Caco-2 (cell line): ENCODE measurements at regions not wholly inside any gene's neighbourhood (a gene's known extent, or its start where the extent isn't known, plus 50 kb on each side); places are given as distances from the start of the nearest gene placed in this dataset.

Source experiments
- BruUV-seq: library from RNA; stranded (reverse); fragments of 400-500 nt; replicated peaks from 2 replicates; lab custom pipeline; 2021; lab: Mats Ljungman, UMichigan
- CTCF ChIA-PET: fragments of 300-600 bp; sonication (Branson Sonifier 250); formaldehyde crosslinking; loops from one replicate; lab custom pipeline; 2022; ENCODE audit warnings: antibody characterized with exemption; lab: Charles Lee
- POLR2A ChIA-PET: fragments of 300-600 bp; sonication (Branson Sonifier 250); formaldehyde crosslinking; loops from one replicate; lab custom pipeline; 2022; ENCODE audit warnings: antibody characterized with exemption; lab: Charles Lee
- DNase-seq, 2 experiments: peaks; one replicate each; pipeline versions ENCODE4 v3.0.0 to v3.0.0-alpha.2; 2020 to 2022
- H3K27me3 ChIP-seq: replicated peaks from 2 replicates; pipeline ENCODE4 v1.6.0; 2011; ENCODE audit warnings: low read length; ENCODE audit not compliant: control insufficient read depth, insufficient read depth
- H3K36me3 ChIP-seq: 2 replicates; pipeline ENCODE4 v1.5.1; 2011; ENCODE audit warnings: low read length; ENCODE audit not compliant: control insufficient read depth, insufficient read depth
- H3K4me1 ChIP-seq: fragments of 250-450 bp; sonication (Bioruptor Pico); 2 replicates; pipeline ENCODE4 v1.5.1; 2020; ENCODE audit warnings: mild to moderate bottlenecking
- H3K4me3 ChIP-seq: 2 replicates; pipeline ENCODE4 v1.5.1; 2011; ENCODE audit warnings: low read depth, mild to moderate bottlenecking, control low read depth, low read length
- H3K9me3 ChIP-seq: fragments of 250-450 bp; sonication (Bioruptor Pico); 2 replicates; pipeline ENCODE4 v1.5.1; 2020; ENCODE audit warnings: mild to moderate bottlenecking, moderate library complexity
- H3K27ac Mint-ChIP-seq: one replicate; pipeline ENCODE4 v1.8.0; 2022; ENCODE audit warnings: mixed read lengths; ENCODE audit not compliant: unreplicated experiment
- H3K27me3 Mint-ChIP-seq: one replicate; pipeline ENCODE4 v1.8.0; 2022; ENCODE audit warnings: mixed read lengths; ENCODE audit not compliant: insufficient read depth, unreplicated experiment
- H3K36me3 Mint-ChIP-seq: one replicate; pipeline ENCODE4 v1.8.0; 2022; ENCODE audit warnings: mild to moderate bottlenecking, mixed read lengths; ENCODE audit not compliant: insufficient read depth, unreplicated experiment
- H3K4me1 Mint-ChIP-seq: one replicate; pipeline ENCODE4 v1.8.0; 2022; ENCODE audit warnings: low read depth, mixed read lengths; ENCODE audit not compliant: unreplicated experiment
- H3K4me3 Mint-ChIP-seq: one replicate; pipeline ENCODE4 v1.8.0; 2022; ENCODE audit warnings: mild to moderate bottlenecking, moderate library complexity, mixed read lengths; ENCODE audit not compliant: unreplicated experiment
- H3K9me3 Mint-ChIP-seq: one replicate; pipeline ENCODE4 v1.8.0; 2022; ENCODE audit warnings: mixed read lengths; ENCODE audit not compliant: unreplicated experiment
- CTCF ChIP-seq, 2 experiments: fragments of 200-600 bp in 1 of 2; IDR thresholded peaks; 1 replicate in 1 of 2; 2 replicates in 1 of 2; pipeline versions ENCODE4 v1.5.1 to v1.8.0; 2011 to 2022; ENCODE audit warnings: antibody characterized with exemption in 1 of 2, control low read depth in 1 of 2, inconsistent platforms in 1 of 2, low read depth in 1 of 2, low read length in 1 of 2, mild to moderate bottlenecking in 1 of 2, moderate library complexity in 1 of 2; ENCODE audit not compliant: insufficient read depth in 1 of 2, severe bottlenecking in 1 of 2, unreplicated experiment in 1 of 2
- intact Hi-C: fragments of 100-400 bp; cut with micrococcal nuclease; formaldehyde crosslinking; loops from one replicate; pipeline ENCODE4 v1.10.0; 2022; ENCODE audit not compliant: unreplicated experiment

DNA sequence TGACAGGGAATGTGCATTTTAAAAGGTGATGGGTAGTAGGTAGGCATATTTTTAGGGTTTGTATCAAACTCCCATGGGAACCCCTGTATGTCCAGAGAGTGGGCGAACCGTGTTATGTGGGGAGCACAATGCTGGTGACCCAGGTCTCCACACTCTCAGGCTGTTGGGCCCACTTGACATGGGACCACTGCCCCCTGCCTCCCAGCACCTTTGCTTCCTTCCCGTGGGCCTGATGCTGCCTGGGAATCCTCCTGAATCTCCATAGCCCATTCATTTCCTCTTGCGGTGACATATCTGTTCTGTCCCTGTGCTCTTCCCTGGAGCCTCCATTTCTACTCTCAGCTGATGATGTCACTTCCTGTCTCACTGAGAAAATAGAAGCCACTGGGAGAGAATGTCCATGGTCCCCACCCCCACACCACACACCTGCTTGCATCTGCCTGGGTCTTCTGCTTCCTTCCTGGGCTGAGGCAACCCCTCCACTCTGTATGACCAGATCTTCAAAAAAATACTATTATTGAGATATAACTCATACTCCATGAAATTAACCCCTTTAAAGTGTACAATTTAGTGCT lies 55.8 kb upstream of the THY1 start:
- Mint-ChIP-seq H3K27me3 (peaks cover 11% of the 10 kb centered on the region), H3K36me3 (no peaks in the 10 kb centered on the region), H3K27ac (no peak overlapping the region), H3K4me3 (no peak overlapping the region), H3K9me3 (no peaks in the 10 kb centered on the region), H3K4me1 (peaks cover 8% of the 10 kb centered on the region)
- ChIA-PET POLR2A (interaction anchor here (0.6 kb wide), 1 partner anchor 17 kb away, joined by 4 read pairs; no protein-coding TSS in a partner anchor), CTCF (interaction anchor here (0.6 kb wide), 2 partner anchors 62 to 440 kb away, joined by 3 to 4 read pairs; no protein-coding TSS in a partner anchor)
- Histone ChIP-seq H3K4me3 (no peak overlapping the region), H3K27me3 (no peaks in the 10 kb centered on the region), H3K9me3 (no peaks in the 10 kb centered on the region), H3K4me1 (peaks cover 5% of the 10 kb centered on the region; the same call in 1 of the 2 replicates), H3K36me3 (no peaks in the 10 kb centered on the region)
- no peak for TF ChIP-seq CTCF (IDR thresholded peaks at IDR 0.05; ENCODE audit: insufficient read depth in 1 of 2, low read depth in 1 of 2, low read length in 1 of 2, severe bottlenecking in 1 of 2, unreplicated experiment in 1 of 2)
- peak in 1 of 2 experiments; percentile 17 for DNase-seq
- intact Hi-C loops = no loop called here
- no TSS peak for BruUV-seq

- peaks cover 9% of the 10 kb centered on the region for H3K27me3 Mint-ChIP-seq
- POLR2A ChIA-PET = no interaction called here
- H3K4me1 Mint-ChIP-seq = peaks cover 8% of the 10 kb centered on the region
- DNase-seq = peak in 1 of 2 experiments; percentile 38
- H3K27ac Mint-ChIP-seq = no peak overlapping the region
- Histone ChIP-seq H3K27me3 (no peaks in the 10 kb centered on the region), H3K36me3 (no peaks in the 10 kb centered on the region), H3K4me3 (no peak overlapping the region), H3K4me1 (peaks cover 5% of the 10 kb centered on the region; the same call in 1 of the 2 replicates), H3K9me3 (no peaks in the 10 kb centered on the region)
- CTCF ChIA-PET = interaction anchor here (0.6 to 1.7 kb wide), 3 partner anchors 57 to 204 kb away, joined by 3 to 6 read pairs (median 4); no protein-coding TSS in a partner anchor
- no peak overlapping the region for H3K4me3 Mint-ChIP-seq
- TF ChIP-seq CTCF (IDR thresholded peaks at IDR 0.05; ENCODE audit: insufficient read depth in 1 of 2, low read depth in 1 of 2, low read length in 1 of 2, severe bottlenecking in 1 of 2, unreplicated experiment in 1 of 2) = no peak
- no peaks in the 10 kb centered on the region for H3K36me3 Mint-ChIP-seq
- BruUV-seq = no TSS peak
- intact Hi-C loops = no loop called here
- H3K9me3 Mint-ChIP-seq = no peaks in the 10 kb centered on the region
These were observed 53.8 kb upstream of the THY1 start for GRCh38 chr11:119476666-119477331.

- Mint-ChIP-seq H3K27ac (no peak overlapping the region), H3K4me3 (no peak overlapping the region), H3K36me3 (no peaks in the 10 kb centered on the region), H3K4me1 (peaks cover 3% of the 10 kb centered on the region), H3K27me3 (peaks cover 9% of the 10 kb centered on the region), H3K9me3 (no peaks in the 10 kb centered on the region)
- CTCF ChIA-PET = interaction anchor here (0.6 to 1.0 kb wide), 2 partner anchors 115 to 203 kb away, joined by 3 to 6 read pairs; no protein-coding TSS in a partner anchor
- DNase-seq = no peak
- Histone ChIP-seq H3K36me3 (no peaks in the 10 kb centered on the region), H3K27me3 (no peaks in the 10 kb centered on the region), H3K4me1 (peaks cover 3% of the 10 kb centered on the region; the same call in 1 of the 2 replicates), H3K4me3 (no peak overlapping the region), H3K9me3 (no peaks in the 10 kb centered on the region)
- BruUV-seq = no TSS peak
- intact Hi-C loops = no loop called here
- no peak for TF ChIP-seq CTCF (IDR thresholded peaks at IDR 0.05; ENCODE audit: insufficient read depth in 1 of 2, low read depth in 1 of 2, low read length in 1 of 2, severe bottlenecking in 1 of 2, unreplicated experiment in 1 of 2)
- POLR2A ChIA-PET = no interaction called here
These were observed 53.1 kb upstream of the THY1 start for GRCh38 chr11:119476038-119476437.
